Activated CD4-positive, alpha-beta memory T cell treated with anti-CD3 and anti-CD28 coated beads for 36 hours (primary cell): ENCODE measurements at regions not wholly inside any gene's neighbourhood (a gene's known extent, or its start where the extent isn't known, plus 50 kb on each side); places are given as distances from the start of the nearest gene placed in this dataset.

ENCODE experiments used
- CTCF ChIA-PET: fragments of 350-600 bp; sonication (Branson Sonifier 250); formaldehyde crosslinking; loops from one replicate; lab custom pipeline; 2021; ENCODE audit warnings: antibody characterized with exemption, inconsistent platforms; lab: Charles Lee
- POLR2A ChIA-PET: fragments of 350-600 bp; sonication (Branson Sonifier 250); formaldehyde crosslinking; loops from one replicate; lab custom pipeline; 2021; ENCODE audit warnings: antibody characterized with exemption; lab: Charles Lee
- DNase-seq: peaks from one replicate; pipeline ENCODE4 v3.0.0-alpha.2; 2020
- H3K27ac Mint-ChIP-seq: one replicate; pipeline ENCODE4 v1.8.0; 2021; ENCODE audit warnings: mixed read lengths
- H3K27me3 Mint-ChIP-seq: one replicate; pipeline ENCODE4 v1.8.0; 2021; ENCODE audit warnings: mixed read lengths
- H3K36me3 Mint-ChIP-seq: one replicate; pipeline ENCODE4 v1.8.0; 2021; ENCODE audit warnings: mixed read lengths
- H3K4me1 Mint-ChIP-seq: one replicate; pipeline ENCODE4 v1.8.0; 2021; ENCODE audit warnings: low read depth, mixed read lengths
- H3K4me3 Mint-ChIP-seq: one replicate; pipeline ENCODE4 v1.8.0; 2021; ENCODE audit warnings: mild to moderate bottlenecking, mixed read lengths
- H3K9me3 Mint-ChIP-seq: one replicate; pipeline ENCODE4 v1.8.0; 2021; ENCODE audit warnings: mixed read lengths
- intact Hi-C: fragments of 100-400 bp; cut with micrococcal nuclease; formaldehyde crosslinking; loops from one replicate; pipeline ENCODE4 v1.15.1; 2023

GRCh38 chr6:11433860-11434259, 103.7 kb upstream of the TMEM170B start:
- H3K4me1 Mint-ChIP-seq = peaks cover 21% of the 10 kb centered on the region
- no peaks in the 10 kb centered on the region for H3K9me3 Mint-ChIP-seq
- CTCF ChIA-PET = interaction anchor here (1.1 kb wide), 1 partner anchor 63 kb away, joined by 3 read pairs; no protein-coding TSS in a partner anchor
- intact Hi-C loops = no loop called here
- no peaks in the 10 kb centered on the region for H3K27me3 Mint-ChIP-seq
- POLR2A ChIA-PET = interaction anchor here (1.0 kb wide), 1 partner anchor 20 kb away, joined by 4 read pairs; no protein-coding TSS in a partner anchor
- no peak for DNase-seq
- no peak overlapping the region for H3K4me3 Mint-ChIP-seq
- H3K36me3 Mint-ChIP-seq = no peaks in the 10 kb centered on the region
- no peak overlapping the region for H3K27ac Mint-ChIP-seq

GRCh38 chr6:11432713-11433450, 104.7 kb upstream of the TMEM170B start:
- peaks cover 28% of the 10 kb centered on the region for H3K4me1 Mint-ChIP-seq
- no peak overlapping the region for H3K4me3 Mint-ChIP-seq
- no peak for DNase-seq
- CTCF ChIA-PET = interaction anchor here (0.6 to 1.2 kb wide), 3 partner anchors 27 to 854 kb away, joined by 3 to 4 read pairs (median 3); no protein-coding TSS in a partner anchor
- POLR2A ChIA-PET = interaction anchor here (1.0 kb wide), 1 partner anchor 19 kb away, joined by 4 read pairs; no protein-coding TSS in a partner anchor
- no peaks in the 10 kb centered on the region for H3K36me3 Mint-ChIP-seq
- intact Hi-C loops = no loop called here
- H3K27me3 Mint-ChIP-seq = no peaks in the 10 kb centered on the region
- no peaks in the 10 kb centered on the region for H3K9me3 Mint-ChIP-seq
- H3K27ac Mint-ChIP-seq = no peak overlapping the region

- H3K9me3 Mint-ChIP-seq = no peaks in the 10 kb centered on the region
- ChIA-PET POLR2A (no interaction called here), CTCF (interaction anchor here (1.2 to 1.3 kb wide), 2 partner anchors 28 to 320 kb away, joined by 3 to 4 read pairs; partner anchors contain the start of gene ERVFRD-1)
- no peak overlapping the region for H3K27ac Mint-ChIP-seq
- no peak overlapping the region for H3K4me3 Mint-ChIP-seq
- no peaks in the 10 kb centered on the region for H3K36me3 Mint-ChIP-seq
- intact Hi-C loops = no loop called here
- H3K4me1 Mint-ChIP-seq = peaks cover 28% of the 10 kb centered on the region
- no peaks in the 10 kb centered on the region for H3K27me3 Mint-ChIP-seq
- DNase-seq = no peak
Observed at GRCh38 chr6:11432091-11432490, 105.5 kb upstream of the TMEM170B start.

GRCh38 chr6:11431455-11431937, 106.1 kb upstream of the TMEM170B start:
- Mint-ChIP-seq H3K27ac (no peak overlapping the region), H3K9me3 (no peaks in the 10 kb centered on the region), H3K4me1 (peaks cover 28% of the 10 kb centered on the region), H3K27me3 (no peaks in the 10 kb centered on the region), H3K36me3 (no peaks in the 10 kb centered on the region), H3K4me3 (no peak overlapping the region)
- ChIA-PET CTCF (interaction anchor here (0.7 to 1.3 kb wide), 3 partner anchors 28 to 520 kb away, joined by 3 to 4 read pairs (median 3); partner anchors contain the start of gene ERVFRD-1), POLR2A (no interaction called here)
- no peak for DNase-seq
- intact Hi-C loops = no loop called here

GRCh38 chr6:11430036-11430435, 107.5 kb upstream of the TMEM170B start:
- no peaks in the 10 kb centered on the region for H3K27me3 Mint-ChIP-seq
- ChIA-PET CTCF (no interaction called here), POLR2A (no interaction called here)
- no peaks in the 10 kb centered on the region for H3K9me3 Mint-ChIP-seq
- H3K4me1 Mint-ChIP-seq = peaks cover 28% of the 10 kb centered on the region
- no peak overlapping the region for H3K27ac Mint-ChIP-seq
- DNase-seq = no peak
- intact Hi-C loops = no loop called here
- H3K36me3 Mint-ChIP-seq = no peaks in the 10 kb centered on the region
- H3K4me3 Mint-ChIP-seq = no peak overlapping the region

GRCh38 chr6:11429577-11429976, 108.0 kb upstream of the TMEM170B start:
- ChIA-PET POLR2A (no interaction called here), CTCF (interaction anchor here (1.3 kb wide), 1 partner anchor 67 kb away, joined by 3 read pairs; no protein-coding TSS in a partner anchor)
- Mint-ChIP-seq H3K27me3 (no peaks in the 10 kb centered on the region), H3K27ac (no peak overlapping the region), H3K9me3 (no peaks in the 10 kb centered on the region), H3K4me1 (peaks cover 28% of the 10 kb centered on the region), H3K36me3 (no peaks in the 10 kb centered on the region), H3K4me3 (no peak overlapping the region)
- intact Hi-C loops = no loop called here
- no peak for DNase-seq

GRCh38 chr6:11428895-11429294, 108.7 kb upstream of the TMEM170B start:
- peak; percentile 35 for DNase-seq
- peaks cover 28% of the 10 kb centered on the region for H3K4me1 Mint-ChIP-seq
- CTCF ChIA-PET = interaction anchor here (1.2 to 1.3 kb wide), 2 partner anchors 68 to 1966 kb away, joined by 3 to 4 read pairs; no protein-coding TSS in a partner anchor
- no peak overlapping the region for H3K27ac Mint-ChIP-seq
- no peaks in the 10 kb centered on the region for H3K9me3 Mint-ChIP-seq
- POLR2A ChIA-PET = no interaction called here
- H3K36me3 Mint-ChIP-seq = no peaks in the 10 kb centered on the region
- intact Hi-C loops = no loop called here
- no peak overlapping the region for H3K4me3 Mint-ChIP-seq
- no peaks in the 10 kb centered on the region for H3K27me3 Mint-ChIP-seq

GRCh38 chr6:11428371-11428770, 109.2 kb upstream of the TMEM170B start:
- H3K9me3 Mint-ChIP-seq = no peaks in the 10 kb centered on the region
- ChIA-PET POLR2A (no interaction called here), CTCF (interaction anchor here (0.6 to 1.3 kb wide), 3 partner anchors 68 to 1967 kb away, joined by 3 to 6 read pairs (median 4); no protein-coding TSS in a partner anchor)
- no peak overlapping the region for H3K4me3 Mint-ChIP-seq
- H3K36me3 Mint-ChIP-seq = no peaks in the 10 kb centered on the region
- H3K4me1 Mint-ChIP-seq = peaks cover 31% of the 10 kb centered on the region
- no peak for DNase-seq
- no peak overlapping the region for H3K27ac Mint-ChIP-seq
- intact Hi-C loops = no loop called here
- no peaks in the 10 kb centered on the region for H3K27me3 Mint-ChIP-seq

- no peak overlapping the region for H3K27ac Mint-ChIP-seq
- no peak overlapping the region for H3K4me3 Mint-ChIP-seq
- no peaks in the 10 kb centered on the region for H3K36me3 Mint-ChIP-seq
- ChIA-PET POLR2A (no interaction called here), CTCF (interaction anchor here (0.6 kb wide), 1 partner anchor 1020 kb away, joined by 6 read pairs; no protein-coding TSS in a partner anchor)
- H3K27me3 Mint-ChIP-seq = no peaks in the 10 kb centered on the region
- intact Hi-C loops = no loop called here
- no peak for DNase-seq
- H3K9me3 Mint-ChIP-seq = no peaks in the 10 kb centered on the region
- H3K4me1 Mint-ChIP-seq = peaks cover 31% of the 10 kb centered on the region
Observed at GRCh38 chr6:11427723-11428245, 109.8 kb upstream of the TMEM170B start.

GRCh38 chr6:11427091-11427722, 110.3 kb upstream of the TMEM170B start:
- CTCF ChIA-PET = no interaction called here
- Mint-ChIP-seq H3K27ac (no peak overlapping the region), H3K9me3 (no peaks in the 10 kb centered on the region), H3K4me3 (no peak overlapping the region), H3K27me3 (no peaks in the 10 kb centered on the region), H3K36me3 (no peaks in the 10 kb centered on the region), H3K4me1 (peaks cover 29% of the 10 kb centered on the region)
- intact Hi-C loops = no loop called here
- DNase-seq = no peak
- POLR2A ChIA-PET = no interaction called here

- H3K4me1 Mint-ChIP-seq = peaks cover 29% of the 10 kb centered on the region
- intact Hi-C loops = no loop called here
- H3K36me3 Mint-ChIP-seq = no peaks in the 10 kb centered on the region
- no peaks in the 10 kb centered on the region for H3K27me3 Mint-ChIP-seq
- ChIA-PET POLR2A (no interaction called here), CTCF (no interaction called here)
- H3K9me3 Mint-ChIP-seq = no peaks in the 10 kb centered on the region
- H3K27ac Mint-ChIP-seq = no peak overlapping the region
- H3K4me3 Mint-ChIP-seq = no peak overlapping the region
- no peak for DNase-seq
Observed at GRCh38 chr6:11426571-11426970, 111.0 kb upstream of the TMEM170B start.

- intact Hi-C loops = no loop called here
- DNase-seq = no peak
- Mint-ChIP-seq H3K4me1 (peaks cover 29% of the 10 kb centered on the region), H3K27ac (no peak overlapping the region), H3K36me3 (no peaks in the 10 kb centered on the region), H3K4me3 (no peak overlapping the region), H3K9me3 (no peaks in the 10 kb centered on the region), H3K27me3 (no peaks in the 10 kb centered on the region)
- ChIA-PET POLR2A (no interaction called here), CTCF (no interaction called here)
Observed at GRCh38 chr6:11425876-11426275, 111.7 kb upstream of the TMEM170B start.
